IMR-90 (cell line): ENCODE measurements at regions not wholly inside any gene's neighbourhood (a gene's known extent, or its start where the extent isn't known, plus 50 kb on each side); places are given as distances from the start of the nearest gene placed in this dataset.

Experiments used
- ATAC-seq: fragments of 200-7000 bp; cut with Tn5 transposase; 2 replicates; pipeline ENCODE4 v1.9.1; 2020; ENCODE audit warnings: low read depth, mild to moderate bottlenecking, moderate library complexity
- BruUV-seq: library from RNA; stranded (reverse); fragments of 400-500 nt; replicated peaks from 2 replicates; lab custom pipeline; 2021; lab: Mats Ljungman, UMichigan
- CTCF ChIA-PET: fragments of 300-600 bp; formaldehyde crosslinking; extraction: SDS; loops from one replicate; lab custom pipeline; 2021; ENCODE audit warnings: antibody characterized with exemption; lab: Yijun Ruan, JAX
- POLR2A ChIA-PET: fragments of 300-600 bp; sonication (Branson Sonifier 250); formaldehyde crosslinking; loops from one replicate; lab custom pipeline; 2022; ENCODE audit warnings: antibody characterized with exemption; ENCODE audit not compliant: unreplicated experiment; lab: Charles Lee
- DNase-seq: peaks from one replicate; pipeline ENCODE4 v3.0.0; 2013
- H2AFZ ChIP-seq: replicated peaks from 2 replicates; pipeline ENCODE3; 2013; ENCODE audit warnings: low read length, mild to moderate bottlenecking; ENCODE audit not compliant: poor library complexity
- H2AK5ac ChIP-seq: 2 replicates; pipeline ENCODE4 v1.6.1; 2013; ENCODE audit warnings: low read depth, low read length, inconsistent platforms
- H2AK9ac ChIP-seq: replicated peaks from 2 replicates; pipeline ENCODE3; 2013; ENCODE audit warnings: mild to moderate bottlenecking, low read depth, low read length, moderate library complexity; ENCODE audit not compliant: poor library complexity
- H2BK120ac ChIP-seq: 2 replicates; pipeline ENCODE4 v1.6.1; 2013; ENCODE audit warnings: low read depth, low read length, inconsistent platforms
- H2BK15ac ChIP-seq: 3 replicates; pipeline ENCODE4 v1.6.1; 2013; ENCODE audit warnings: low read depth, low read length, inconsistent platforms
- H2BK20ac ChIP-seq: 2 replicates; pipeline ENCODE4 v1.6.1; 2013; ENCODE audit warnings: low read depth, mild to moderate bottlenecking, inconsistent platforms, low read length, moderate library complexity
- H2BK5ac ChIP-seq: 2 replicates; pipeline ENCODE4 v1.6.1; 2013; ENCODE audit warnings: mild to moderate bottlenecking, low read depth, low read length, inconsistent platforms; ENCODE audit not compliant: poor library complexity, severe bottlenecking
- H3K14ac ChIP-seq: replicated peaks from 2 replicates; pipeline ENCODE4 v1.6.1; 2013; ENCODE audit warnings: low read depth, low read length, inconsistent platforms
- H3K18ac ChIP-seq: 2 replicates; pipeline ENCODE4 v1.6.1; 2013; ENCODE audit warnings: low read depth, low read length, control low read depth
- H3K23ac ChIP-seq: 2 replicates; pipeline ENCODE4 v1.6.1; 2013; ENCODE audit warnings: low read depth, low read length, inconsistent platforms
- H3K27ac ChIP-seq: 2 replicates; pipeline ENCODE4 v1.5.1; 2013; ENCODE audit warnings: mild to moderate bottlenecking, control low read depth, low read length; ENCODE audit not compliant: insufficient read depth
- H3K27me3 ChIP-seq: 2 replicates; pipeline ENCODE4 v1.6.1; 2013; ENCODE audit warnings: low read length; ENCODE audit not compliant: control insufficient read depth, insufficient read depth
- H3K36me3 ChIP-seq: 2 replicates; pipeline ENCODE4 v1.6.1; 2013; ENCODE audit warnings: low read length, mixed read lengths; ENCODE audit not compliant: control insufficient read depth, insufficient read depth
- H3K4ac ChIP-seq: 2 replicates; pipeline ENCODE4 v1.6.1; 2013; ENCODE audit warnings: low read depth, low read length, inconsistent platforms
- H3K4me1 ChIP-seq: 2 replicates; pipeline ENCODE4 v1.6.1; 2013; ENCODE audit warnings: low read length, mixed read lengths; ENCODE audit not compliant: control insufficient read depth, insufficient read depth
- H3K4me2 ChIP-seq: 2 replicates; pipeline ENCODE4 v1.6.1; 2013; ENCODE audit warnings: low read depth, mild to moderate bottlenecking, control low read depth, low read length, moderate library complexity
- H3K4me3 ChIP-seq: 2 replicates; pipeline ENCODE4 v1.5.1; 2013; ENCODE audit warnings: low read depth, mild to moderate bottlenecking, control low read depth, low read length, moderate library complexity; ENCODE audit not compliant: insufficient read depth
- H3K56ac ChIP-seq: 2 replicates; pipeline ENCODE4 v1.6.1; 2013; ENCODE audit warnings: low read length, inconsistent platforms; ENCODE audit not compliant: insufficient read depth; ENCODE audit errors: extremely low read depth
- H3K79me1 ChIP-seq, 2 experiments: 2 replicates each; pipeline ENCODE4 v1.6.1; 2013; ENCODE audit warnings: low read length in 2 of 2, inconsistent platforms in 1 of 2, low read depth in 1 of 2
- H3K9ac ChIP-seq: 2 replicates; pipeline ENCODE4 v1.6.1; 2013; ENCODE audit warnings: low read depth, low read length, control low read depth
- H3K9me1 ChIP-seq: 2 replicates; pipeline ENCODE4 v1.6.1; 2013; ENCODE audit warnings: low read length, inconsistent platforms; ENCODE audit not compliant: insufficient read depth
- H3K9me3 ChIP-seq: 2 replicates; pipeline ENCODE4 v1.6.1; 2013; ENCODE audit warnings: low read length; ENCODE audit not compliant: control insufficient read depth, insufficient read depth
- H4K20me1 ChIP-seq: 2 replicates; pipeline ENCODE4 v1.6.1; 2013; ENCODE audit warnings: low read length, inconsistent platforms; ENCODE audit not compliant: insufficient read depth
- H4K5ac ChIP-seq: 2 replicates; pipeline ENCODE4 v1.6.1; 2013; ENCODE audit warnings: mild to moderate bottlenecking, low read depth, low read length, control low read depth
- H4K8ac ChIP-seq, 2 experiments: 2 replicates each; pipeline ENCODE4 v1.6.1; 2013; ENCODE audit warnings: low read depth in 2 of 2, low read length in 2 of 2, control low read depth in 1 of 2, inconsistent platforms in 1 of 2
- H4K91ac ChIP-seq: 2 replicates; pipeline ENCODE4 v1.6.1; 2013; ENCODE audit warnings: low read depth, low read length, inconsistent platforms; ENCODE audit not compliant: insufficient read depth
- BHLHE40 ChIP-seq: fragments of 150-350 bp; IDR thresholded peaks from 2 replicates; pipeline ENCODE4 v1.6.1; 2016; ENCODE audit warnings: mild to moderate bottlenecking, low read depth, low read length
- CEBPB ChIP-seq: IDR thresholded peaks from 2 replicates; pipeline ENCODE4 v1.6.1; 2012; ENCODE audit warnings: low read depth, low read length, improper control_type of control experiment
- CHD1 ChIP-seq: IDR thresholded peaks from 2 replicates; pipeline ENCODE4 v1.6.1; 2012; ENCODE audit warnings: low read depth, low read length, improper control_type of control experiment
- CTCF ChIP-seq: conservative IDR thresholded peaks from 2 replicates; pipeline ENCODE4 v1.5.1; 2012; ENCODE audit warnings: mild to moderate bottlenecking, low read depth, low read length, improper control_type of control experiment
- ELK1 ChIP-seq: fragments of 150-350 bp; IDR thresholded peaks from 2 replicates; pipeline ENCODE4 v1.6.1; 2016; ENCODE audit warnings: low read depth, mild to moderate bottlenecking, low read length, moderate library complexity, borderline replicate concordance
- FOS ChIP-seq: fragments of 150-350 bp; IDR thresholded peaks from 2 replicates; pipeline ENCODE4 v1.6.1; 2016; ENCODE audit warnings: low read depth, low read length
- MAFK ChIP-seq: IDR thresholded peaks from 2 replicates; pipeline ENCODE4 v1.6.1; 2012; ENCODE audit warnings: low read depth, low read length, improper control_type of control experiment
- MAZ ChIP-seq: IDR thresholded peaks from 2 replicates; pipeline ENCODE4 v1.6.1; 2012; ENCODE audit warnings: low read depth, mild to moderate bottlenecking, low read length, improper control_type of control experiment, moderate library complexity, borderline replicate concordance
- MXI1 ChIP-seq: IDR thresholded peaks from 2 replicates; pipeline ENCODE4 v1.6.1; 2012; ENCODE audit warnings: low read depth, mild to moderate bottlenecking, low read length, moderate library complexity, borderline replicate concordance
- NFE2L2 ChIP-seq: fragments of 150-350 bp; IDR thresholded peaks from 2 replicates; pipeline ENCODE4 v1.6.1; 2016; ENCODE audit warnings: low read depth, mild to moderate bottlenecking, low read length
- POLR2A ChIP-seq: IDR thresholded peaks from 2 replicates; pipeline ENCODE4 v1.6.1; 2012; ENCODE audit warnings: mild to moderate bottlenecking, low read depth, low read length
- RAD21 ChIP-seq: IDR thresholded peaks from 2 replicates; pipeline ENCODE4 v1.6.1; 2012; ENCODE audit warnings: low read length, improper control_type of control experiment
- RCOR1 ChIP-seq: IDR thresholded peaks from 2 replicates; pipeline ENCODE4 v1.6.1; 2012; ENCODE audit warnings: mild to moderate bottlenecking, low read length, improper control_type of control experiment; ENCODE audit not compliant: insufficient replicate concordance
- RFX5 ChIP-seq: IDR thresholded peaks from 2 replicates; pipeline ENCODE4 v1.8.0; 2012; ENCODE audit warnings: low read depth, mild to moderate bottlenecking, low read length, moderate library complexity
- SMC3 ChIP-seq: fragments of 150-350 bp; IDR thresholded peaks from 2 replicates; pipeline ENCODE4 v1.6.1; 2016; ENCODE audit warnings: low read depth, mild to moderate bottlenecking, antibody characterized with exemption, low read length, moderate library complexity
- USF2 ChIP-seq: fragments of 150-350 bp; IDR thresholded peaks from 2 replicates; pipeline ENCODE4 v1.6.1; 2017; ENCODE audit warnings: mild to moderate bottlenecking, antibody characterized with exemption, low read length, low read depth
- WGBS, 2 experiments: methylation state at CpG; one replicate each; pipeline versions ENCODE4 v1.1.5 to v1.1.7; 2013; ENCODE audit warnings: missing lambda C conversion rate in 2 of 2; ENCODE audit not compliant: insufficient read length in 1 of 2; ENCODE audit errors: extremely low coverage in 2 of 2; 5-methylcytosine and 5-hydroxymethylcytosine counted together
- dilution Hi-C: fragments of 300-500 bp; cut with HindIII; formaldehyde crosslinking; loops from one replicate; pipeline ENCODE4 v1.14.3; 2018; ENCODE audit warnings: low sequenced_read_pairs; ENCODE audit not compliant: unreplicated experiment
- in situ Hi-C: fragments of 300-500 bp; cut with MboI; formaldehyde crosslinking; loops from 3 replicates; pipeline ENCODE4 v1.14.3; 2019; ENCODE audit warnings: low sequenced_read_pairs, inconsistent platforms, mixed read lengths
- intact Hi-C: fragments of 100-400 bp; cut with micrococcal nuclease; formaldehyde crosslinking; loops from 2 replicates; pipeline ENCODE4 v1.10.0; 2022

- H2AK9ac ChIP-seq: no peak overlapping the region
- no peaks in the 10 kb centered on the region for H3K27me3 ChIP-seq
- no peak overlapping the region for H2BK15ac ChIP-seq
- ChIA-PET POLR2A (no interaction called here), CTCF (no interaction called here)
- in situ Hi-C loops (no loop called here), intact Hi-C loops (no loop called here), dilution Hi-C loops (no loop called here)
- H3K27ac ChIP-seq: no peak overlapping the region
- H2BK20ac ChIP-seq: no peak overlapping the region
- no peak overlapping the region for H3K23ac ChIP-seq
- H3K4me1 ChIP-seq: no peaks in the 10 kb centered on the region
- H3K4ac ChIP-seq: no peak overlapping the region
- H4K5ac ChIP-seq: no peak overlapping the region
- no peaks in the 10 kb centered on the region for H3K9me1 ChIP-seq
- peaks cover 7% of the 10 kb centered on the region for H3K9me3 ChIP-seq
- H2BK120ac ChIP-seq: no peak overlapping the region
- no peak overlapping the region for H3K9ac ChIP-seq
- no peak overlapping the region for H2AFZ ChIP-seq
- no peak overlapping the region for H3K4me2 ChIP-seq
- DNase-seq (no peak), ATAC-seq (no peak)
- BruUV-seq: no TSS peak
- no peaks in the 10 kb centered on the region for H3K79me1 ChIP-seq
- H3K18ac ChIP-seq: no peak overlapping the region
- no peak for TF ChIP-seq USF2
- no peak for TF ChIP-seq ELK1
- TF ChIP-seq CEBPB: no peak
- no peak for TF ChIP-seq MAZ
- no peak for TF ChIP-seq CTCF
- TF ChIP-seq BHLHE40: no peak
- no peak for TF ChIP-seq RCOR1
- no peak for TF ChIP-seq RFX5
- TF ChIP-seq MXI1: no peak
- no peak for TF ChIP-seq RAD21
- no peak for TF ChIP-seq SMC3
- TF ChIP-seq NFE2L2: no peak
- no peak for TF ChIP-seq POLR2A
- TF ChIP-seq CHD1: no peak
- TF ChIP-seq FOS: no peak
- TF ChIP-seq MAFK: no peak
- no peak overlapping the region for H3K56ac ChIP-seq
- no peak overlapping the region for H3K4me3 ChIP-seq
- 25% methylated on average over 3 of the region's 4 CpGs; no CpG with 5 or more reads in 1 of the 2 experiments for WGBS, 2 experiments
- H2AK5ac ChIP-seq: no peak overlapping the region
- no peak overlapping the region for H2BK5ac ChIP-seq
- H3K36me3 ChIP-seq: no peaks in the 10 kb centered on the region
- H4K8ac ChIP-seq: no peak overlapping the region
- no peaks in the 10 kb centered on the region for H4K20me1 ChIP-seq
- H3K14ac ChIP-seq: no peak overlapping the region
- no peak overlapping the region for H4K91ac ChIP-seq
Measured at GRCh38 chr5:130710596-130710995, 454.5 kb downstream of the HINT1 start.
